GM04504 (cell line): ENCODE measurements at regions not wholly inside any gene's neighbourhood (a gene's known extent, or its start where the extent isn't known, plus 50 kb on each side); places are given as distances from the start of the nearest gene placed in this dataset.
"Not testable (repeated sequence)": the region's sequence is repeated elsewhere in the genome, so short reads cannot be mapped to it uniquely, and the experiment has no call there.

ENCODE experiments used
- DNase-seq: peaks from one replicate; pipeline ENCODE4 v3.0.0-alpha.2; 2012; ENCODE audit warnings: low read depth

DNA sequence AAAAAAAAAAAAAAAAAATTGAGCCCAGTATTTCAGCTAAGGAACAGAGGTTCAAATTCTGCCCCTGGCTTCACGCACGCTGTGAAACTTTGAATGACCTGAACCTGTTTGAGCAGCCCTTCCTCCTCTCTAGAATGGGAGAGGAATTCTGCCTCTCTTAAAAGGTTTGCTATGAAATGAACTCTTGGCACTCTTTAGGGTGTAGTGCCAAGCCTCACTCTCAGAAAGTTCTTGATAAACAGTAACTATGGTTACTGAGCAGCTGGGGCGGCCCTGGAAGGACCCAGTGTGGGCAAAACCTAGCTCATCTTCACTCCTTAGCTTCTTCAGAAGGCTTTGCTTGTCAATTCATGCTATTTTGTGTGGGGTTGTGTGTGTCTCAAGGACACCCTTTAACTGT is 73.7 kb downstream of the GEMIN8 start:
- no peak for DNase-seq

DNA sequence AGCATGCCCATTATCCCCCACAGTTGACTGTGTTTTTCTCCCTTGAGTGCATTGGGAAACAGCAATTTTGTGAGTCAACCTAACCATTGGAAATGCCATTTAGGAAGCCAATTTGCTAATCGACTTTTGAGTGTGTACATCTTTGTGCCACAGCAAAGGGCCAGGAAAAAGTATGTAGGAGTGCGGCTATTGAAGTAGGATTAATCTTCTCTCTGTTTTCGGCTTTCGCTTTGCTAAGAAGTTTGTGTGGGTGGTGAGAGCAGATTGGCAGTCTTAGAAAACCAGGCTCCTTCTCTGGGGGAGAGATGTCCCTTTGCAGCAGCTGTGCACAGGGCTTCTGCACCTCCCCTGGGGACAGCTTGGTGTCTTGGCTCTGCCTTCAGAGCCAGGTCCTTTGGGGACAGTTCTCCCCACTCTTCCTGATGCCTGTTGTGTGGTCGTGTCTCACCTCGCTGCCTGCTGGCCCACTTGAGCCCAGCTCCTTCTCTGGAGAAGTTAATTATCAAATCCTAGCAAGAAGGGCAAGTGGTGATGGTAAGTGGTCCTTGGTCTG is 74.5 kb downstream of the GEMIN8 start:
- DNase-seq = no peak

DNA sequence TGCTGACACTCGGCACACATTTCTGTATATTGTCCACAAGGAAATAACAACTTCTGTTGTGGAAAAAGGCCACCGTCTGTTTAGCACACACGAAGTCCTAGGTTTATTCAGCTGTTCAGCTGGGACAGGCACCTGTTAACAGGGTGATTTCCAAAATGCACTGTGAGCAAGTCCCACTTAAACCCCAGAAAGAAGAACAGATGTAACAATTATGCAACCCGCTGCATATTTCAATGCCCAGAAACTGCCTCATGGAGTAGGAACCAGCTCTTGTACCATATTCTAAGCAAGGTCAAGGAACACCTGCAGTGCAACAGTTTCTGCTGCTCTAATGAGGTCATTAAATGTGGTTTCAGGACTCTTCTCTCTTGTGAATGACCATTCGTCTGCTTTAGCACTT is 77.1 kb downstream of the GEMIN8 start:
- DNase-seq = no peak

DNA sequence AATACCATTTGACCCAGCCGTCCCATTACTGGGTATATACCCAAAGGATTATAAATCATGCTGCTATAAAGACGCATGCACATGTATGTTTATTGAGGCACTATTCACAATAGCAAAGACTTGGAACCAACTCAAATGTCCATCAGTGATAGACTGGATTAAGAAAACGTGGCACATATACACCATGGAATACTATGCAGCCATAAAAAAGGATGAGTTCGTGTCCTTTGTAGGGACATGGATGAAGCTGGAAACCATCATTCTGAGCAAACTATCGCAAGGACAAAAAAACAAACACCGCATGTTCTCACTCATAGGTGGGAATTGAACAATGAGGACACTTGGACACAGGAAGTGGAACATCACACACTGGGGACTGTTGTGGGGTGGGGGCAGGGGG is 83.5 kb downstream of the GEMIN8 start:
- not testable (repeated sequence) for DNase-seq

DNA sequence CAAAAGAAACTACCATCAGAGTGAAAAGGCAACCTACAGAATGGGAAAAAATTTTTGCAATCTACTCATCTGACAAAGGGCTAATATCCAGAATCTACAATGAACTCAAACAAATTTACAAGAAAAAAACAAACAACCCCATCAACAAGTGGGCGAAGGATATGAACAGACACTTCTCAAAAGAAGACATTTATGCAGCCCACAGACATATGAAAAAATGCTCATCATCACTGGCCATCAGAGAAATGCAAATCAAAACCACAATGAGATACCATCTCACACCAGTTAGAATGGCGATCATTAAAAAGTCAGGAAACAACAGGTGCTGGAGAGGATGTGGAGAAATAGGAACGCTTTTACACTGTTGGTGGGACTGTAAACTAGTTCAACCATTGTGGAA is 83.9 kb downstream of the GEMIN8 start:
- DNase-seq = not testable (repeated sequence)

DNA sequence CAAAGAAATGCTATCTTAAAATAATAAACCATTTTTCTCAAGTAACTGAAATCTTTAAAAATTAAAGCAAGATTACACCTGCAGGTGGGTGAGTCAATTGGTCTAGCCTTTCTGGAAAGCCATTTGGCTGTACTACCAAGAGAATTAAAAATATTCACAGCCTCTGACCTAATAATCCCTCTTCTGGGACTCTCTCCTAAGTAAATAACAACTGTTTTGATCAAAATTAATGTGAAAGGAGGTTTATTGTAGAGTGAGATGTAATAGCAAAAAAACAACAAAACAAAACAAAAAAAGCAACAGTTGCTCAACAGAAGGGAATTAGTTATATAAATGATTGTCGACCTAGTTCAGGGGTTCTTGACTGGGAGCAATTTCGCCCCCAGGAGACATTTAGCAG is 89.0 kb downstream of the GEMIN8 start:
- no peak for DNase-seq

DNA sequence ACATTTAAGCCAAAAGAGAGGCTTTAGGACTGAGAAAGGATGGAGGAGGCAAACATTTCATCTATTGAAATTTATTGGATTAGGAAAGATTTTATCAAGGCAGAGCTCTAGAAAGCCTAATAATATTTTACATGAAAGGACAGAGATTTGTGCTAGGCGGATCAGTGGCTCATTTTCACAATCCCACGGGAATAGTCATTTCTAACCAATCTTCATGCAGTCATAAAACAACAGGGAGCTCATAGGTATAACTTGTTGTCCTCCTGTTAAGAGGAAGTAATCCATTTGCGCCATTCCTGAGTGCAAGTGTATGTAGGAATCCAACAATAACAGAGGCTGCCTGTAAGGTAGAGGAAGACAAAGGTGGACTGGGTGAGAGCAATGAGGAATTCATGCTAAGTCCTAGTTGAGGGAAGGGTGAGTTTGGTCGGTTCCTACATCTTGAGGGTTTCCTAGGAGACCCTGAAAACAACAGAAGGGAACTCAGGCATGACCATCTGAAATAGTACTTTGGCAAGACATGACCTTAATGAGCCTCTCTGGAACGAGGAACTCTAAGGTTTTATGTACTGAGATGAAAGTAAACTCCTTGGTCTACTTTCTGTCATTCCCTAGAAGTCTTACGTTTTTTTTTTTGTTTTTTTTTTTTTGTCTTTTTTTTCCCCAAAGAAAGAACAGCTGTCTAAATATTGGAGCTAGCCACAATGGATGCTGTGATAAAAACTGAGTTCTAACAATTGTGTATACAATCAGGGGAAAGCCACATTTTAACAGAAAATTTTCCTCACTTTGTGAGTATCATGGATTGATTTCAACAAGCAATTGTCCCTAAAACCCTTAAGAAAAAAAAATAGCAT is 89.7 kb downstream of the GEMIN8 start:
- DNase-seq = no peak

DNA sequence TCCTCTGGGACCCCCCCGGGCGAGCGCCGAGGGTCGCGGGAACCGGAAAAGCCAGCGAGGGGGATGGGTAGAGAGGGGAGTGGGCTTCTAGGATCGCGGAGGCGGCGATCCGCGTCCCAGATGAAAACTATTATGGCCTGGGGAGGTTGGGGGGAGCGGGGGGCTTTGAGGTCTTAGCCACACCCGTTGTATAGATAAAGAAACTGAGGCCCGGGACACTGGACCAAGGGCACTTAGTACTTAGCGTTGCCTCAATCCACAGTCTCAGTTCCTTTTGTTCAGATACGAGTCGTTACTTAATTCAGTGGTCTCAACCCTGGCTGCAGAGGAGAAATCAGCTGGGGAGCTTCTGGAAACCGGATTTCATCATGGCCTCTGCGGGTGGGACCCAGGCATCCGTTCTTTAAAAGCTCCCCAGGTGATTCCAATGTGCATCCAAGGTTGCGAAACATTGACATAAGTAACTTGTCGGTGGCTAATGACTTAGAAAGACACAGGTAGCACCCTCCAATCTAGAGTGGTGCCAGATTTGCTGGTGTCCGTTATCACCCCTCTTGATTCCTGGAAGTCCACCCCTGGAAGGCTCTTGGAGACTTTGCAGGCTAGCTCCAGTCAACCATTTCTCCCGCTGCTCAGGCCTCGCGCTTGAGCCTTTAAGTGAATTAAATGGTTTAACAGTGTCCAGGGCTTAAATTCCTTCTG is 90.7 kb downstream of the GEMIN8 start:
- DNase-seq = no peak

DNA sequence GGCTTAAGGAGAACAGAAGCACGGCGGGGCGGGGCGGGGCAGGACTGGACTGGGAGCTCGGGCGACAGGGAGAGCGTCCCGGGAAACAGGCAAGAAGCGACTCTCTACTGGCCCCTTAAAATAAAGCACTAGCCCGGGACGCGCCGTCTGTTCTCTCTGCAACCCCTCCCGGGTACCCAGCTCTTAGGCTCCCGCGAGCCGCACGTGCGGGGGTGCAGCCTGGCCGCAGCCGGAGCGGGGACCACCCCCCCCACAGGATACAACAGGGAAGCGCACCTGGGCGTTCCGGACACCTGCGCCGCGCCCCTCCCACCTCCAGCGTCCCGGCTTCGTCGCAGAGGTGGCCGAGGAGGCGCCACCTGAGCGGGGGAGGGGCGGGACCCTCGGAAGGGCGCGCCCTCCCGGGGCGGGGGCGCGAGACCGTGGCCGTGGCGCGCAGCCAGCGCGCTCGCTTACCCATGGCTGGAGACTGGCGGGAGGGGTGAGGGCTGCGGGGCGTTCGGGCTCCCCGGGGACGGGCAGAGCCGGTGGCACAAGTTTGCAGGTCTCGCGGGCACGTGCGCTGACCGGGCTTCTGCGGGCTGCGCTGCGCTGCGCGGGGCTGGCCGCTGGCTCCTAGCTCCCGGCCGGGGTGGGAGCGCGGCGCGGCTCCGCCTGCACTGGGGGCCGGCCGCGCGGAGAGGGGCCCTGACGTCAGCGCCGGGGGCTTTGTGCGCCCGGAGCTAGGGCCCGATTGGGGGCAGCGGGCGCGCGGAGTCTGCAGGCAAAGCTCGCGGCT is 91.5 kb downstream of the GEMIN8 start:
- no peak for DNase-seq

DNA sequence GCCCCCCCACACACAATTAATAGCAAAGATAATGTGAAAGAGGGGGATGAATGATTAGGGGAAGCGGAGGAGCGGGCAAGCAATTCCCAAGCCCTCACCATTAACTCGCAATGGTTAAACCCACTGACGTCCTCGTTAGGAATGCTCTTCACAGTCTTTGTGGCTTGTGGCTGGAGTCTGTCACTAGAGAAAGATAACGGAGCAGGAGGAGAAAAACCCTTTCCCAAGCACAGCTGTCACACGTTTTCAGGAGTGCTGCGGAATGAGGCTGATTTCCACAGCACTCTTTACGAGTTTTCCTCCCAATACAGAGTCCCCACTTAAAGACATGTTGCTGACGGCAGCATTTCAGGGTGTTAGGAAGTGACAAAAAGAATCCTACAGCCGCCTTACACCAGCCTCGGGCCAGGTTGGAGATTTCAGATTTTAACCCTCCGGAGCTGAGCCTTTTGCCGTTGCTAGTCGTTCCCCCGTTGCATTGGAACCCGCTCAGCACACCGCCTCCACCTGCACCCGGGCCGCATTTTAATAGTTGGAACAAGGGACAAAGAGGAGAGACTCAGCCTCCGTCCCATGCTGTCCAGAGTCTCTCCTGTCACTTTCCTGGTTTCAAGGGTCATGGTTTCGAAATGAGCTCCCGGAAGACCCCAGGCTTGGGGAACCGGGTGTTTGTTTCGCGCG is 92.2 kb downstream of the GEMIN8 start:
- DNase-seq = peak; percentile 1

DNA sequence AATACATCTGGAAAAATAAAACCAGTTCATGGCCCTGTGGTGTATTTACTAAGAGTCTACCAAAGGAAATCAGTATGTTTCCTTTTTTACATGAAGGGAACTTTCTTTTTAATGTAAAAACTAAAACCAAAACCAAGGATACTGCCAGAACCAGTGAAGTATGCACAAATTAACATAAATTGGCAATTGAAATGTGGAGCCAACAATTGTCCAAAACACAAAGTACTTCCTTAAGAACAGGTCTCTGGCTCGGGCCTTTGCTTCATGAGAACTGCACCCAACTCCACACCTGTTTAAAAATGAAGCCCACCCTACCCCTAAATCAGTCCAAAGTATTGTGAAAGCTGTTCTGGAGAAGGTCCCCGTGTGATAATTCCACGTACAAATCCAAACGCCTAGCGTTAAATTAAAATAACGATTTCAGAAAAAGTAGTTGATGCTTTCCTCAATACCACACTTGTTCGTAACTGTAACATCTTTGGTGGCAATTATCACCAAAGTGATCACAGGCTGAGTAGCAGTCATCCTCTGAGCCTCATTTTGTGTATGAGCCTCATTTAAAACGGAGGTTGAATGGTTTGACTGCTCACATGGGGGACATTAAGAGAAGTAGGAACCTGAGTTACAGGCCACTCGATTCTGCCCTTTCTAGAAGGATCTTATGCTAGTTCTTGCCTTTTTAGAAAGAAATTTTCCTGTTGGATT is 93.0 kb downstream of the GEMIN8 start:
- DNase-seq = no peak

DNA sequence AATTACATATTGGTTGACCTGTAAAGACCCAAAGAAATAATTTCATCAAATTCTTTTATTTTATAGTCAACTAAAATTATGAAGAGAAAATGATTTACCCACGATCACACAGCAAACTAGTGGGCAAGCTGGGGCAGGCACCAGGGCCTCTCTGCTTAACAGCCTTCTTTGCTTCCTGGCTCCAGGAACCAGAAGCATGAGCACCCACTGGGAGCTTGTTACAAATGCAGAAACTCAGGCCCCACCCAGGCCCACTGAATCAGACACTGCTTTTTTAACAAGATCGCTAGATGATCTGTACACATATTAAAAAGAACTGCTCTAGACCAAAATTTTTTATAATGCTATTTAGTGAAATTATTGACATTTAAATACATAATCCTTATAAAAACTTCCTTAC is 95.0 kb downstream of the GEMIN8 start:
- DNase-seq = no peak

DNA sequence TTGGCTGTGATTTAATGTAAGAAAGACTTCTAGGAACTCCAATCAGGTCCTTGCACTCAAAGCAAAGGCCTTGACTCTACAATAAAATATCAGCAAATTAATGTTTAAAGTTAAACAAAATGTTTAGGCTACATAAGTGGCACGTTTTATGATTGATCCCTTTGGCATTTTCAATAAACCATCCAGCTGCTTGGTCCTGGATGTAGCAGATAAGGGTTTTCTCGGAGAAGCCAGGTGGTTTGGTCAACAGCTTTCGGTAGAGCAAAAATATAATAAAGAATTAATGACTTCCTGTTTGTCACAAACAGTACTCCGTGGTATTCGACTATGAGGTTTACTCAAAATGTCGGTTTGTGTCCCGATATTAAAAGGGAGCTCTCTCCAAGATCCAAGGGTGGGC is 95.8 kb downstream of the GEMIN8 start:
- DNase-seq = no peak

DNA sequence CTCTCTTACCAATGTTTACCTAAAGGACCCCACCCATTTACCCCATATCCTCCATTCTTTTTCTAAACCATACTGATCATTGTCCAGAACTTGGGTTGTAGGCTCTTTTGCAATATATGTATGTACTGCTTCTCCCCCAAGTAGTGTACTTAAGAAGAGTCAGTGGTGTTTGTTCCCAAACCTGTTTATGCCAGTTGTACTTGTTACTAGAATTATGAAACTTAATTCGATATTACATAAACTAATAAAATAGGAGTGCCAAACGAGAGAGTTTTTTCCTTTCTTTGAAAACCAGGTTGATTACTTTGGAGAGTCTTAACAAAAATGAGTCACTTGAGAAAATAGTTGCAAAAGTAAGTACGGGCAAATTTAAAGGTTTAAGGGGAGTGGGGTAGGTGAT is 96.3 kb downstream of the GEMIN8 start:
- DNase-seq = no peak

DNA sequence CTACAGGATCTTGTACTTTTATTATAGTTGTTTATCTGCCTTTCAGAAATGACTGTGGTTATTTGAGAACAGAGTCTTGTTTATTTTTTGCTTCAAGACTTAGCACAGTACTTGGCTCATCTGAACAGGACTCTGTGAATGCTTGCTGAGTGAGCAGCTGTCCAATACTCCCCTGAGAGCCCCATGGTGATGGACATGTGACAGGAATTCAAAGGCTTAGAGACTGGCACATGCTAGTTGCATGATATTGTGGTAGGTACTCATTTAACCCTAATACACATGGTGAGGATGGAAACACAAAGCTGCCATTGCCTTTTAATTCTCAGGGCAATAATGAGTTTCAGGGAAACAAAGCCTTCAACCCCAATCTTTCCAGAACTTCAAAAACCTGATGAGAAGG is 97.3 kb downstream of the GEMIN8 start:
- no peak for DNase-seq

DNA sequence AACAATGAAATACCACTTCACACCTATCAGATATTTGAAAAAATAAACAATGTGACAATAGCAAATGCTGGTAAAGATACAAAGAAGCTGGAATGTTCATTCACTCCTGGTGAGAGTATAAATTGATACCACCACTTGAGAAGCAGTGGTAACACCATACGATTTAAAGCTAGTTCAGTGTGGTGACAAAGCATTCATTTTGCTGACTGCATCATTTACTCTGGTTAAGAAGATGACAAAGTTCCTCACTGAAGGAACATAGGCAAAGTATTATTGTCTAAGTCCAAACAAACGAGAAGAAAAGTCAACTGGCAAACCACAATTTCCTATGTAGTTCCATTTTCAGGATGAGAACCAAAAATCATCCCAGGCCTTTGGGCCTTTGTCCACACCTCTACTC is 102.5 kb downstream of the GEMIN8 start:
- no peak for DNase-seq

DNA sequence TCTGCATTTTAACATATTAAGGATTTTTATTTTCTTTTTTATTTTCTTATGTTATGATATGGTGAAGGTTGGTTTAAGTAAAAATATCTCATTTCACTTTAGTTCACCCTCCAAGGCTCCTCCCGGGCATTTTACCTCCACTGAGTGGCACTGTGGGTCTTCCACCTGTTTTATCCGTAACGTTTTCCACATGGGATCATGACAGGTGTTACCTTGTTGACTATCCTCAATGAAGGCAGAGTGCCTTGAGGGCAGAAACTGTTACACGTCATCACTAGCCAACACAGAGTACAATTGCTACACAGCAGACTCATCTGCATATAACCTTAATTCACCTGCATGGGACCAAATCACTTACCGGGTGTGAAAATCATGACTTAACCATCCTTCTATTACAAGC is 105.8 kb downstream of the GEMIN8 start:
- DNase-seq = no peak

DNA sequence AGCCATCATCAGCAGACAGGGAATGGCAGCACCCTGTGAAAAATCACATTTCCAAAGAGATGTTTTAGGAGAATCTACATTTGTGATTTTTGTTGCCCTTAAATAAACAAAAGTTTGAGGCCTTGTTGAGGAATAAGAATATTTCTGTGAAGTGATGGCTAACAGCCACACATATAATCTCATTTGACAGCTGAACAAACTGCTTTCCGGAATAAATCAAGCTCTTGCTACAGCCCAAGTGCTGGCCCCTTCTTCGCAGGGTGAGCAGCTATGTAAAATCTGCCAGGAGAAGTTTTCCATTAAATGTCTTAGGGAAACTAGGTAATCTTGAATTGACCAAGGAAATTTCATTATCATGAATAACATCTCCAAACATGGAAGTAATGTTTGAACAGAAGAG is 106.4 kb upstream of the GPM6B start:
- DNase-seq = no peak

DNA sequence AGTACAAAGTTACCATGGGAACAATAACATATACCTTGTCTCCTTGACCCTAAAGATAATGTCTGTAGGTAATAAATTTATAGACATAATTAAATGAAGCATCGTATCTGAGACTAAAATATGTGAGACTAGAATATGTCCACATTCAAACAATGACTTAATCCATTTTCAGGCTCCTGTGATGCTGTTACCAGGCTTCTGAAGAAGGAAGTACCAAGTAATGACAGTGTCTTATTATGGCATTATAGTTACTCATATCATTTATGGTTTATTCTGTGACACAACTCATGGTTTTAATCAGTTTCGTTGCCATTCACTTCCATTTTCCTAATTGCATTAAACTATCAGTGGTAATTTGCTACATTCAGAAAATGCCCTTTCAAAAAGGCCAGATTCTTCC is 100.6 kb upstream of the GPM6B start:
- DNase-seq = no peak

DNA sequence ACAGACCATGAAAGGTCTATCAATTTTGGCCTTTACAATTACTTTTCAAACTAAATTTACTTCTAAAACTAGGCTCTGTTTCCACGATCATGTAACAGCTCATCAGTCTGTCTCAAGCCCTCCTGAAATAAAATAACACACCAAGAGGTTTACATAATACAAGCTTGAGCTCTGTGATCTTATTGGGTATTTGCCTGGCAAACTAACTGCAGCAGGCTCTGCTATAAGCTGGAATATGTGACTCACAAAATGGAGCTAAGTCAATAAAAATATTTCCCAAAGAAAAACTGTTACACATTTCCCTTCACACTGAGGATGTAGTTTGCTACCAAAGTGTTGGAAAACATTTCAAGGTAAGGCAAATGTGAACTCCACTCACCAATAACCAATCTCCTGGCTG is 94.7 kb upstream of the GPM6B start:
- no peak for DNase-seq

DNA sequence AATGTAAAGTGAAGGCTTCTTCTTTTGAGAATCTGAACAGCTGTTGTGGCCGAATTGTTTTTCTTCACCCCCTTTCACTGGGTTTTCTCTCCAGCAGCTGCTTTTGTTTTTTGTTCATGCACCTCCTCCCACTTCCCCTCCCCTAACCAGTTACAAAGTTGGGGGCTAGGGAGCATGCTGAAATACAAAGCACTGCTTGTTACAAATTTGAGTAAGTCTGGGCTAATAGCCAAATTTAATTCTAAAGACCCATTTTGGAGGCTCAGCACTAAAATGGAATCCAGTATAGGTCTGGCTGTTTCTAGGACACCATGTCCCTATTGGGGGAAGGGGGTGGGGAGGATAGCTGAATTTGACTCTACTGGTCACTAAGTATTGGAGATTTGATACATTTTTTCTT is 89.2 kb upstream of the GPM6B start:
- DNase-seq = no peak
